Psoas muscle (tissue), 7 donors: ENCODE measurements at regions not wholly inside any gene's neighbourhood (a gene's known extent, or its start where the extent isn't known, plus 50 kb on each side); places are given as distances from the start of the nearest gene placed in this dataset.
A peak's percentile ranks its signal among the peaks of the same experiment; 100 is the strongest.

ENCODE experiments used
- ATAC-seq, 4 donors: fragments of 200-7000 bp; cut with Tn5 transposase; one replicate each; pipeline ENCODE4 v1.9.1; 2020; ENCODE audit warnings: moderate library complexity in 3 of 4, mild to moderate bottlenecking in 2 of 4
- DNase-seq, 2 donors: peaks; one replicate each; pipeline ENCODE4 v3.0.0-alpha.2; 2020
- H3K27ac ChIP-seq: fragments of 200-600 bp; one replicate; pipeline ENCODE4 v1.8.0; 2022
- H3K27me3 ChIP-seq, 3 donors: fragments of 200-600 bp in 1 of 3; one replicate each; pipeline versions ENCODE4 v1.6.1 to v1.8.0; 2013 to 2022; ENCODE audit warnings: low read length in 2 of 3, mild to moderate bottlenecking in 2 of 3, moderate library complexity in 1 of 3; ENCODE audit not compliant: insufficient read depth in 3 of 3
- H3K36me3 ChIP-seq, 2 donors: fragments of 200-600 bp in 1 of 2; one replicate each; pipeline versions ENCODE4 v1.6.1 to v1.8.0; 2013 to 2022; ENCODE audit warnings: low read depth in 1 of 2, mild to moderate bottlenecking in 1 of 2, moderate library complexity in 1 of 2; ENCODE audit not compliant: insufficient read depth in 1 of 2
- H3K4me1 ChIP-seq: fragments of 200-600 bp; one replicate; pipeline ENCODE4 v1.8.0; 2022
- H3K4me3 ChIP-seq: fragments of 200-600 bp; one replicate; pipeline ENCODE4 v1.8.0; 2022; ENCODE audit warnings: mild to moderate bottlenecking
- H3K9me3 ChIP-seq: fragments of 200-600 bp; one replicate; pipeline ENCODE4 v1.8.0; 2022
- CTCF ChIP-seq: fragments of 200-600 bp; IDR thresholded peaks from one replicate; pipeline ENCODE4 v1.8.0; 2022; ENCODE audit warnings: antibody characterized with exemption
- WGBS, 3 donors: extraction: QIAGEN DNeasy Blood & Tissue Kit; methylation state at CpG; one replicate each; pipeline versions ENCODE4 v1.1.6 to v1.1.7; 2013; 5-methylcytosine and 5-hydroxymethylcytosine counted together
- intact Hi-C, 2 donors: fragments of 100-400 bp; cut with DNase I; formaldehyde crosslinking; loops; one replicate each; pipeline versions ENCODE4 v1.11.0 to v1.14.2; 2022
- donor health status: healthy with polysubstance abuse.
- donor health status: DM: no; HTN: no; CAD: no; lungs with moderate emphysema.
- donor health status: Bipolar disorder and iron deficiency.
- donor health status: healthy.
- donor health status: DM: yes; HTN: yes; CAD: no.
- donor health status: DM: no; HTN: no; CAD: no.
- donor health status: DM: yes; HTN: yes; CAD: no.

- Histone ChIP-seq H3K4me1 (peaks cover 3% of the 10 kb centered on the region), H3K27me3 (no peaks in the 10 kb centered on the region), H3K9me3 (no peaks in the 10 kb centered on the region), H3K36me3 (no peaks in the 10 kb centered on the region), H3K4me3 (no peak overlapping the region), H3K27ac (no peak overlapping the region)
- intact Hi-C loops = no loop called here
- 94 to 98% (median 96%) methylated on average over 9 of the region's 9 CpGs for WGBS, 3 donors
- DNase-seq (no peak), ATAC-seq (no peak)
- no peak for TF ChIP-seq CTCF
Measured at GRCh38 chr6:138567052-138567451, 67.8 kb upstream of the NHSL1 start.

- peaks cover 8% of the 10 kb centered on the region for H3K4me1 ChIP-seq
- H3K36me3 ChIP-seq = no peaks in the 10 kb centered on the region
- H3K27ac ChIP-seq = no peak overlapping the region
- no peak for DNase-seq
- no peak for ATAC-seq
- WGBS, 3 donors = 90 to 92% (median 91%) methylated on average over 8 of the region's 8 CpGs
- TF ChIP-seq CTCF = no peak
- no peaks in the 10 kb centered on the region for H3K9me3 ChIP-seq
- intact Hi-C loops = no loop called here
- H3K27me3 ChIP-seq = no peaks in the 10 kb centered on the region
- H3K4me3 ChIP-seq = no peak overlapping the region
Measured at GRCh38 chr6:138568997-138569396, 69.7 kb upstream of the NHSL1 start.

- no peaks in the 10 kb centered on the region for H3K9me3 ChIP-seq
- H3K27me3 ChIP-seq = no peaks in the 10 kb centered on the region
- H3K4me1 ChIP-seq = peaks cover 8% of the 10 kb centered on the region
- intact Hi-C loops = no loop called here
- WGBS, 3 donors = 90 to 94% (median 93%) methylated on average over 2 of the region's 2 CpGs
- TF ChIP-seq CTCF = no peak
- H3K4me3 ChIP-seq = no peak overlapping the region
- H3K36me3 ChIP-seq = no peaks in the 10 kb centered on the region
- H3K27ac ChIP-seq = no peak overlapping the region
- ATAC-seq = no peak
- DNase-seq = no peak
Measured at GRCh38 chr6:138569554-138569953, 70.3 kb upstream of the NHSL1 start.

- Histone ChIP-seq H3K36me3 (no peaks in the 10 kb centered on the region), H3K9me3 (no peaks in the 10 kb centered on the region), H3K27me3 (no peaks in the 10 kb centered on the region), H3K27ac (no peak overlapping the region), H3K4me3 (peak overlapping the region; percentile 64), H3K4me1 (peaks cover 8% of the 10 kb centered on the region)
- no peak for DNase-seq
- intact Hi-C loops = no loop called here
- WGBS, 3 donors = 76 to 83% (median 82%) methylated on average over 7 of the region's 7 CpGs
- no peak for ATAC-seq
- no peak for TF ChIP-seq CTCF
Measured at GRCh38 chr6:138569970-138570724, 70.9 kb upstream of the NHSL1 start.

- 66 to 79% (median 69%) methylated on average over 4 of the region's 4 CpGs for WGBS, 3 donors
- H3K9me3 ChIP-seq = no peaks in the 10 kb centered on the region
- H3K27ac ChIP-seq = no peak overlapping the region
- intact Hi-C loops = no loop called here
- H3K36me3 ChIP-seq = no peaks in the 10 kb centered on the region
- no peak for ATAC-seq
- DNase-seq = no peak
- peaks cover 8% of the 10 kb centered on the region for H3K4me1 ChIP-seq
- H3K4me3 ChIP-seq = peak overlapping the region; percentile 64
- no peaks in the 10 kb centered on the region for H3K27me3 ChIP-seq
- TF ChIP-seq CTCF = no peak
Measured at GRCh38 chr6:138570725-138571029, 71.4 kb upstream of the NHSL1 start.
